HG02623 (cell line): ENCODE measurements at regions not wholly inside any gene's neighbourhood (a gene's known extent, or its start where the extent isn't known, plus 50 kb on each side); places are given as distances from the start of the nearest gene placed in this dataset.
"Not testable (repeated sequence)": the region's sequence is repeated elsewhere in the genome, so short reads cannot be mapped to it uniquely, and the experiment has no call there.

Experiments used
- ATAC-seq: cut with Tn5 transposase; IDR thresholded peaks from one replicate; pipeline ENCODE4 v1.9.1; 2021; ENCODE audit warnings: moderate library complexity; ENCODE audit not compliant: unreplicated experiment

- not testable (repeated sequence) for ATAC-seq
Measured at GRCh38 chr20:30386099-30386498, 871.4 kb upstream of the DEFB115 start.

DNA sequence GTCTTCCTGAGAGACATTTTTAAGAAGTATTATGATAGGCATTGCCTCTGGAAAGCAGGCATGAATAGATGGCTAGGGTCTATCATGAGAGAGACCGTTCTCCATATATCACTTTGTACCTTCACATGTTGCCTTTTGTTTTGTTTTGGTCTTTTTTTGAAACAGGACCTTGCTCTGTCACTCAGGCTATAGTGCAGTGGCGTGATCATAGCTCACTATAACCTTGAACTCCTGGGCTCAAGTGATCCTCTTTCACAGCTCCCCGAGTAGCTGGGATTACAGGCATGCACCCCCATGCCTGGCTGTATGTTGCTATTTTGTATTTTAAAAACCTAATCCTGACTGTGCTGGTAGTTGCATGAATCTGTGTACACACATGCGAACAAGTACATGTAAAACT, 869.6 kb upstream of the DEFB115 start:
- not testable (repeated sequence) for ATAC-seq

DNA sequence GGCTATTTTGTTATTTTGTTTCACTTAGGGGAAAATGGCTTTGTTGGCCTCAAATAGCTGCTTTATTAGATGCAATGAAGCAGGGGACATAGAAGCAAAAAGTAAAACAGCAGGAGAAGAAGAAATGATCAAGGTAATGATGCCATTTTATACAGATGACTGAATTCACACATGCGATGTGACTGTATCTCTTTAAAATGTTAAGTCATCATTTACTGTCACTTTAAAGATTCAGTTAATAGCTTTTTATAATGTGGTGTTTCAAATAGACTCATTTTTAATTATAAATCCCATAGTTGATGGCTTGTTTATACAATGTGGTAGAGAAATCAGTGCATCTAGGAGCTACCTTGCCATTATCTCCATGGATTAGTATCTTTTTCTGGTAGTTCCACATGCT, 863.9 kb upstream of the DEFB115 start:
- ATAC-seq, result not testable (repeated sequence)

- not testable (repeated sequence) for ATAC-seq
Measured at GRCh38 chr20:30397111-30397510, 860.4 kb upstream of the DEFB115 start.

DNA sequence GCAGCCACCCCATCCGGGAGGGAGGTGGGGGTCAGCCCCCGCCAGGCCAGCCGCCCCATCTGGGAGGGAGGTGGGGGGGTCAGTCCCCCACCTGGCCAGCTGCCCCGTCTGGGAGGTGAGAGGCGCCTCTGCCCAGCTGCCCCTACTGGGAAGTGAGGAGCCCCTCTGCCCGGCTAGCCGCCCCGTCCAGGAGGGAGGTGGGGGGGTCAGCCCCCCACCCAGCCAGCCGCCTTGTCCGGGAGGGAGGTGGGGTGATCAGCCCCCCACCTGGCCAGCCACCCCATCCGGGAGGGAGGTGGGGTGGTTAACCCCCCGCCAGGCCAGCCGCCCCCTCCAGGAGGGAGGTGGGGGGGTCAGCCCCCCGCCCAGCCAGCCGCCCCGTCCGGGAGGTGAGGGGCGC, 852.4 kb upstream of the DEFB115 start:
- not testable (repeated sequence) for ATAC-seq

- ATAC-seq, result not testable (repeated sequence)
Measured at GRCh38 chr20:30405585-30405984, 851.9 kb upstream of the DEFB115 start.

DNA sequence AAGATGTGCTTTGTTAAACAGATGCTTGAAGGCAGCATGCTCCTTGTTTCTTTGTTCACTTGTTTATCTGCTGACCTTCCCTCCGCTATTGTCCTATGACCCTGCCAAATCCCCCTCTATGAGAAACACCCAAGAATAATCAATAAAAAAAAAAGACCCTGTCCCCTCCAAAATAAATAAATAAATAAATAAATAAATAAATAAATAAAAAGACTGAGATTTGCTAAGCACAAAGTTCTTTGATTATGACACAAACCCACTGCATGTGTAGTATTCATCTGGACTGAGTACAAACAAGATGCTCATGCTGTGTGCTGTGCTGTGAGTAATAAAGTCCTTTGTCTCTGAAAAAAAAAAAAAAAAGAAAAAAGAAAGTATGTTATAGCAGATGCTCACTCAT, 851.1 kb upstream of the DEFB115 start:
- ATAC-seq, result not testable (repeated sequence)

DNA sequence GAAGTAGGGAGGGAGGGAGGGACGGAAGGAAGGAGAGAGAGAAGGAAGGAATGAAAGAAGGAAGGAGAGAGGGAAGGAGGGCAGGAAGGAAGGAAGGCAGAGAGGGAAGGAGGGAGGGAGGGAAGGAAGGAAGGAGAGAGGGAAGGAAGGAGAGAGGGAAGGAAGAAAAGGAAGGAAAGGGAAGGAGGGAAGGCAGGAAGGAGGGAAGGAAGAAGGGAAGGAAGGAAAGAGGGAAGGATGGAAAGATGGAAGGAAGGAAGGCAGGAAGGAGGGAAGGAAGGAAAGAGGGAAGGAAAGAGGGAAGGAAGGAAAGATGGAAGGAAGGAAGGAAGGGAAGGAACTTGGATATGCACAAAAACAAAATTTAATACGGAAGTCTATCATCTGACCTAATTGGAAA, 844.5 kb upstream of the DEFB115 start:
- ATAC-seq, result no peak

GRCh38 chr20:30417387-30417786, 840.1 kb upstream of the DEFB115 start:
- ATAC-seq, result not testable (repeated sequence)

GRCh38 chr20:30418378-30418777, 839.1 kb upstream of the DEFB115 start:
- not testable (repeated sequence) for ATAC-seq

DNA sequence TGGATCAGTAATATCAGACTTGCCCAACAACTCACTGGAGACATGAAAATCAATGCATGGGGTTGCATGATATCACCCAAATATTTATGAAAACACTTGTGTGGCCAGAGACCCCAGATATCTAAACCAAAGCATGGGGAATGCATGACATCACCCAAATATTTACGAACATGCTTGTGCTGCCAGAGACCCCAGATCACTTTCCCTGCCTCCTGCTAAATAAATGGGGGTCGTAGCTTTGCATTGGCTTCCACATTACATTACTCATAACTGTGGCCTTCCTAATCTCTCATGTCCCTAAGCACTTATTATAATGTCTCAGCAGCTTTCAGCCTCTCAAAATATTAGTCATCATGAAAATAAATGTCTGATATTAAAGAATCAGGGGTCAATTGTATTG, 838.0 kb upstream of the DEFB115 start:
- no peak for ATAC-seq

GRCh38 chr20:30419871-30420420, 837.5 kb upstream of the DEFB115 start:
- not testable (repeated sequence) for ATAC-seq
